ENCODE measurements at regions not wholly inside any gene's neighbourhood (a gene's known extent, or its start where the extent isn't known, plus 50 kb on each side); places are given as distances from the start of the nearest gene placed in this dataset.

DNA sequence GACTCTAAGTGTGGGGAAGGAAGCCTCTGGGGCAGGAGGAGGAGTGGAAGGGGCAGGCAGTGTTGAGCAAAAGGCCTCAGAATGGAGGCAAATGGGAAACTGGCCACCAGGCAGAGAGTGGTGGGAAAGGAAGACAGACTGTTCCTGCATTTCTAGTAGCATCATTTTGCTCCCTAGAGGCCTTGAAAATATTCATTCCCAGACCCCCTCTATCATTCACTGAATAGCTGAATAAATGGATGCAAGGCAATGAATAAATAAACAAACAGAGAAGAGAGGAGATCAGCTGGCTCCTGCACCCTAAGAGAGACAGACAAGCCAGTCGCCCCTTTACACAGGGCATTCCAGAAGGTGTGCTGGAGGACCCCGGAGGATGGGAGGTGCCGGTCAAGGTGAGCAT, 511.9 kb downstream of the BCOR start:
- Histone ChIP-seq H3K27me3 (ENCODE audit: control insufficient read depth in 4 of 4, insufficient read depth in 4 of 4, low read length in 3 of 4) (no peaks in the 10 kb centered on the region), H3K9me3 (ENCODE audit: control insufficient read depth in 4 of 4, low read length in 3 of 4) (peaks cover 0 to 3% (median 1%) of the 10 kb centered on the region in 4 donors), H3K4me1 (ENCODE audit: control insufficient read depth in 4 of 4, insufficient read depth in 4 of 4, low read length in 3 of 4) (no peaks in the 10 kb centered on the region), H3K27ac (ENCODE audit: low read depth in 1 of 2, low read length in 2 of 2) (no peak overlapping the region), H3K36me3 (ENCODE audit: control insufficient read depth in 4 of 4, insufficient read depth in 3 of 4, low read depth in 1 of 4, low read length in 3 of 4) (no peaks in the 10 kb centered on the region), H3K4me3 (ENCODE audit: low read depth in 1 of 3, low read length in 3 of 3) (no peak overlapping the region), H3K9ac (ENCODE audit: low read depth in 1 of 2, low read length in 2 of 2) (no peak overlapping the region)
- WGBS: 86% methylated on average over 3 of the region's 3 CpGs
- no peak for DNase-seq (ENCODE audit: low spot score)
- TF ChIP-seq GABPA (IDR thresholded peaks at IDR 0.05 in 1 of 2, conservative IDR thresholded peaks at IDR 0.05 in 1 of 2) (no peak), YY1 (IDR thresholded peaks at IDR 0.05) (no peak), FOXA2 (IDR thresholded peaks at IDR 0.05) (no peak), HNF4G (IDR thresholded peaks at IDR 0.05) (no peak), NR2F2 (IDR thresholded peaks at IDR 0.05) (no peak), RAD21 (IDR thresholded peaks at IDR 0.05) (no peak), SP1 (IDR thresholded peaks at IDR 0.05) (no peak), EGR1 (IDR thresholded peaks at IDR 0.05; ENCODE audit: low read depth in 2 of 2) (no peak), FOXA1 (IDR thresholded peaks at IDR 0.05) (no peak), TAF1 (conservative IDR thresholded peaks at IDR 0.05) (no peak), HNF4A (conservative IDR thresholded peaks at IDR 0.05) (no peak)
- TF ChIP-seq, protein P1, sequence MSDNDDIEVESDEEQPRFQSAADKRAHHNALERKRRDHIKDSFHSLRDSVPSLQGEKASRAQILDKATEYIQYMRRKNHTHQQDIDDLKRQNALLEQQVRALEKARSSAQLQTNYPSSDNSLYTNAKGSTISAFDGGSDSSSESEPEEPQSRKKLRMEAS (IDR thresholded peaks at IDR 0.05): no peak
- TF ChIP-seq, protein P2, sequence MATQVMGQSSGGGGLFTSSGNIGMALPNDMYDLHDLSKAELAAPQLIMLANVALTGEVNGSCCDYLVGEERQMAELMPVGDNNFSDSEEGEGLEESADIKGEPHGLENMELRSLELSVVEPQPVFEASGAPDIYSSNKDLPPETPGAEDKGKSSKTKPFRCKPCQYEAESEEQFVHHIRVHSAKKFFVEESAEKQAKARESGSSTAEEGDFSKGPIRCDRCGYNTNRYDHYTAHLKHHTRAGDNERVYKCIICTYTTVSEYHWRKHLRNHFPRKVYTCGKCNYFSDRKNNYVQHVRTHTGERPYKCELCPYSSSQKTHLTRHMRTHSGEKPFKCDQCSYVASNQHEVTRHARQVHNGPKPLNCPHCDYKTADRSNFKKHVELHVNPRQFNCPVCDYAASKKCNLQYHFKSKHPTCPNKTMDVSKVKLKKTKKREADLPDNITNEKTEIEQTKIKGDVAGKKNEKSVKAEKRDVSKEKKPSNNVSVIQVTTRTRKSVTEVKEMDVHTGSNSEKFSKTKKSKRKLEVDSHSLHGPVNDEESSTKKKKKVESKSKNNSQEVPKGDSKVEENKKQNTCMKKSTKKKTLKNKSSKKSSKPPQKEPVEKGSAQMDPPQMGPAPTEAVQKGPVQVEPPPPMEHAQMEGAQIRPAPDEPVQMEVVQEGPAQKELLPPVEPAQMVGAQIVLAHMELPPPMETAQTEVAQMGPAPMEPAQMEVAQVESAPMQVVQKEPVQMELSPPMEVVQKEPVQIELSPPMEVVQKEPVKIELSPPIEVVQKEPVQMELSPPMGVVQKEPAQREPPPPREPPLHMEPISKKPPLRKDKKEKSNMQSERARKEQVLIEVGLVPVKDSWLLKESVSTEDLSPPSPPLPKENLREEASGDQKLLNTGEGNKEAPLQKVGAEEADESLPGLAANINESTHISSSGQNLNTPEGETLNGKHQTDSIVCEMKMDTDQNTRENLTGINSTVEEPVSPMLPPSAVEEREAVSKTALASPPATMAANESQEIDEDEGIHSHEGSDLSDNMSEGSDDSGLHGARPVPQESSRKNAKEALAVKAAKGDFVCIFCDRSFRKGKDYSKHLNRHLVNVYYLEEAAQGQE (IDR thresholded peaks at IDR 0.05): no peak
- TF ChIP-seq, protein P3, sequence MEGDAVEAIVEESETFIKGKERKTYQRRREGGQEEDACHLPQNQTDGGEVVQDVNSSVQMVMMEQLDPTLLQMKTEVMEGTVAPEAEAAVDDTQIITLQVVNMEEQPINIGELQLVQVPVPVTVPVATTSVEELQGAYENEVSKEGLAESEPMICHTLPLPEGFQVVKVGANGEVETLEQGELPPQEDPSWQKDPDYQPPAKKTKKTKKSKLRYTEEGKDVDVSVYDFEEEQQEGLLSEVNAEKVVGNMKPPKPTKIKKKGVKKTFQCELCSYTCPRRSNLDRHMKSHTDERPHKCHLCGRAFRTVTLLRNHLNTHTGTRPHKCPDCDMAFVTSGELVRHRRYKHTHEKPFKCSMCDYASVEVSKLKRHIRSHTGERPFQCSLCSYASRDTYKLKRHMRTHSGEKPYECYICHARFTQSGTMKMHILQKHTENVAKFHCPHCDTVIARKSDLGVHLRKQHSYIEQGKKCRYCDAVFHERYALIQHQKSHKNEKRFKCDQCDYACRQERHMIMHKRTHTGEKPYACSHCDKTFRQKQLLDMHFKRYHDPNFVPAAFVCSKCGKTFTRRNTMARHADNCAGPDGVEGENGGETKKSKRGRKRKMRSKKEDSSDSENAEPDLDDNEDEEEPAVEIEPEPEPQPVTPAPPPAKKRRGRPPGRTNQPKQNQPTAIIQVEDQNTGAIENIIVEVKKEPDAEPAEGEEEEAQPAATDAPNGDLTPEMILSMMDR (IDR thresholded peaks at IDR 0.05; ENCODE audit: low read depth, low read length, missing input control): no peak

DNA sequence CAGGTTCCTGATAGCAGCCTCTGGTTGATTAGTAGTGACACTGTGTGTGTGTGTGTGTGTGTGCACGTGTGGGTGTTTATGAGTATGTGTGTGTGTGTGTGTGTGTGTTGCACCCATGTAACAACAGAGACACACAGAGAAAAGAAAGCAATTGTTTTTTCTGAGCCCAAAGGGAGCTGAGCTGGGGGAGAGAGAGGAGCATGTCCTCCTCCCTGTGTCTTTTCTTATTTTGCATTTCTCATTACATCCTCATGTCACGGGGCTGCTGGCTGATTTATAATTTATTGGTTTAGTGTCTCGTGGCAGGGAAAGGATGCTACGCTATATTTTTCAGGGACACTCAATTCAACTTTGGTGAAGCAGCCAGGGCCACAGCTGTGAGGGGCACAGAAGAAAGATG, 511.4 kb downstream of the BCOR start:
- Histone ChIP-seq H3K36me3 (ENCODE audit: control insufficient read depth in 4 of 4, insufficient read depth in 3 of 4, low read depth in 1 of 4, low read length in 3 of 4) (no peaks in the 10 kb centered on the region), H3K27ac (ENCODE audit: low read depth in 1 of 2, low read length in 2 of 2) (no peak overlapping the region), H3K9me3 (ENCODE audit: control insufficient read depth in 4 of 4, low read length in 3 of 4) (peaks cover 0 to 3% (median 1%) of the 10 kb centered on the region in 4 donors), H3K4me3 (ENCODE audit: low read depth in 1 of 3, low read length in 3 of 3) (no peak overlapping the region), H3K4me1 (ENCODE audit: control insufficient read depth in 4 of 4, insufficient read depth in 4 of 4, low read length in 3 of 4) (no peaks in the 10 kb centered on the region), H3K9ac (ENCODE audit: low read depth in 1 of 2, low read length in 2 of 2) (no peak overlapping the region), H3K27me3 (ENCODE audit: control insufficient read depth in 4 of 4, insufficient read depth in 4 of 4, low read length in 3 of 4) (no peaks in the 10 kb centered on the region)
- 80% methylated on average over 4 of the region's 4 CpGs for WGBS
- TF ChIP-seq, protein P4, sequence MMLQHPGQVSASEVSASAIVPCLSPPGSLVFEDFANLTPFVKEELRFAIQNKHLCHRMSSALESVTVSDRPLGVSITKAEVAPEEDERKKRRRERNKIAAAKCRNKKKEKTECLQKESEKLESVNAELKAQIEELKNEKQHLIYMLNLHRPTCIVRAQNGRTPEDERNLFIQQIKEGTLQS (IDR thresholded peaks at IDR 0.05): no peak
- no peak for TF ChIP-seq NR2F2 (IDR thresholded peaks at IDR 0.05)
- no peak for TF ChIP-seq HNF4A (conservative IDR thresholded peaks at IDR 0.05)
- TF ChIP-seq EGR1 (IDR thresholded peaks at IDR 0.05; ENCODE audit: low read depth in 2 of 2): no peak
- TF ChIP-seq RXRA (IDR thresholded peaks at IDR 0.05): no peak
- no peak for TF ChIP-seq TAF1 (conservative IDR thresholded peaks at IDR 0.05)
- TF ChIP-seq GABPA (IDR thresholded peaks at IDR 0.05 in 1 of 2, conservative IDR thresholded peaks at IDR 0.05 in 1 of 2): no peak
- TF ChIP-seq, protein P2 (IDR thresholded peaks at IDR 0.05): no peak
- TF ChIP-seq FOXA2 (IDR thresholded peaks at IDR 0.05): no peak
- TF ChIP-seq FOXA1 (IDR thresholded peaks at IDR 0.05): no peak
- TF ChIP-seq, protein P1 (IDR thresholded peaks at IDR 0.05): no peak
- TF ChIP-seq HNF4G (IDR thresholded peaks at IDR 0.05): no peak
- TF ChIP-seq RAD21 (IDR thresholded peaks at IDR 0.05): no peak
- no peak for TF ChIP-seq YY1 (IDR thresholded peaks at IDR 0.05)
- TF ChIP-seq JUND (IDR thresholded peaks at IDR 0.05): no peak
- no peak for DNase-seq (ENCODE audit: low spot score)
